ENCODE measurements at regions not wholly inside any gene's neighbourhood (a gene's known extent, or its start where the extent isn't known, plus 50 kb on each side); places are given as distances from the start of the nearest gene placed in this dataset.
"Not testable (repeated sequence)": the region's sequence is repeated elsewhere in the genome, so short reads cannot be mapped to it uniquely, and the experiment has no call there.

- not testable (repeated sequence) for DNase-seq (ENCODE audit: low read depth in 2 of 3, low spot score in 2 of 3)
Observed at GRCh38 chr9:85792057-85792456, 50.3 kb upstream of the AGTPBP1 start.

GRCh38 chr9:85802978-85803695 lies 61.4 kb upstream of the AGTPBP1 start:
- peak in 1 of 3 donors; percentile 29 for DNase-seq (ENCODE audit: low read depth in 2 of 3, low spot score in 2 of 3)

GRCh38 chr9:85804847-85805133 lies 63.0 kb upstream of the AGTPBP1 start:
- not testable (repeated sequence) for DNase-seq (ENCODE audit: low read depth in 2 of 3, low spot score in 2 of 3)

- peak; percentile 57 to 87 (median 82) for DNase-seq (ENCODE audit: low read depth in 2 of 3, low spot score in 2 of 3)
Observed at GRCh38 chr9:85805134-85806005, 63.6 kb upstream of the AGTPBP1 start.

- not testable (repeated sequence) for DNase-seq (ENCODE audit: low read depth in 2 of 3, low spot score in 2 of 3)
Observed at GRCh38 chr9:85808329-85808728, 66.6 kb upstream of the AGTPBP1 start.

- not testable (repeated sequence) for DNase-seq (ENCODE audit: low read depth in 2 of 3, low spot score in 2 of 3)
Observed at GRCh38 chr9:85813388-85813787, 71.6 kb upstream of the AGTPBP1 start.

GRCh38 chr9:85814800-85815199 lies 73.0 kb upstream of the AGTPBP1 start:
- DNase-seq (ENCODE audit: low read depth in 2 of 3, low spot score in 2 of 3), result not testable (repeated sequence)

- DNase-seq (ENCODE audit: low read depth in 2 of 3, low spot score in 2 of 3), result peak in 1 of 3 donors; percentile 53
Observed at GRCh38 chr9:85818971-85819370, 77.2 kb upstream of the AGTPBP1 start.

- not testable (repeated sequence) for DNase-seq (ENCODE audit: low read depth in 2 of 3, low spot score in 2 of 3)
Observed at GRCh38 chr9:85820598-85820997, 78.8 kb upstream of the AGTPBP1 start.

GRCh38 chr9:85824949-85825348 lies 83.2 kb upstream of the AGTPBP1 start:
- not testable (repeated sequence) for DNase-seq (ENCODE audit: low read depth in 2 of 3, low spot score in 2 of 3)

- not testable (repeated sequence) for DNase-seq (ENCODE audit: low read depth in 2 of 3, low spot score in 2 of 3)
Observed at GRCh38 chr9:85834591-85834990, 92.8 kb upstream of the AGTPBP1 start.

- DNase-seq (ENCODE audit: low read depth in 2 of 3, low spot score in 2 of 3), result not testable (repeated sequence)
Observed at GRCh38 chr9:85843949-85844348, 97.0 kb upstream of the NAA35 start.

- DNase-seq (ENCODE audit: low read depth in 2 of 3, low spot score in 2 of 3), result not testable (repeated sequence)
Observed at GRCh38 chr9:85847782-85848181, 93.2 kb upstream of the NAA35 start.

GRCh38 chr9:85858056-85858750 lies 82.7 kb upstream of the NAA35 start:
- DNase-seq (ENCODE audit: low read depth in 2 of 3, low spot score in 2 of 3), result no peak

GRCh38 chr9:85859765-85860164 lies 81.2 kb upstream of the NAA35 start:
- DNase-seq (ENCODE audit: low read depth in 2 of 3, low spot score in 2 of 3), result no peak

- DNase-seq (ENCODE audit: low read depth in 2 of 3, low spot score in 2 of 3), result not testable (repeated sequence)
Observed at GRCh38 chr9:85861882-85862281, 79.1 kb upstream of the NAA35 start.

- DNase-seq (ENCODE audit: low read depth in 2 of 3, low spot score in 2 of 3), result no peak
Observed at GRCh38 chr9:85863875-85864274, 77.1 kb upstream of the NAA35 start.

- DNase-seq (ENCODE audit: low read depth in 2 of 3, low spot score in 2 of 3), result no peak
Observed at GRCh38 chr9:85871008-85871407, 69.9 kb upstream of the NAA35 start.

GRCh38 chr9:85871683-85872082 lies 69.3 kb upstream of the NAA35 start:
- DNase-seq (ENCODE audit: low read depth in 2 of 3, low spot score in 2 of 3), result not testable (repeated sequence)

GRCh38 chr9:85872463-85872862 lies 68.5 kb upstream of the NAA35 start:
- no peak for DNase-seq (ENCODE audit: low read depth in 2 of 3, low spot score in 2 of 3)

GRCh38 chr9:85876628-85877027 lies 64.3 kb upstream of the NAA35 start:
- peak in 2 of 3 donors; percentile 24 to 77 for DNase-seq (ENCODE audit: low read depth in 2 of 3, low spot score in 2 of 3)

Data from hematopoietic multipotent progenitor cell (in vitro differentiated cells).